A673 (cell line): ENCODE measurements at regions not wholly inside any gene's neighbourhood (a gene's known extent, or its start where the extent isn't known, plus 50 kb on each side); places are given as distances from the start of the nearest gene placed in this dataset.

ENCODE experiments used
- BruUV-seq: library from RNA; stranded (reverse); fragments of 400-500 nt; replicated peaks from 2 replicates; lab custom pipeline; 2021; lab: Mats Ljungman, UMichigan
- CTCF ChIA-PET: fragments of 300-600 bp; sonication (Branson Sonifier 250); formaldehyde crosslinking; loops from one replicate; lab custom pipeline; 2022; ENCODE audit warnings: antibody characterized with exemption; lab: Charles Lee
- POLR2A ChIA-PET: fragments of 300-600 bp; sonication (Branson Sonifier 250); formaldehyde crosslinking; loops from one replicate; lab custom pipeline; 2022; ENCODE audit warnings: antibody characterized with exemption; ENCODE audit not compliant: low non-redundant PET; lab: Charles Lee
- DNase-seq: peaks from one replicate; pipeline ENCODE4 v3.0.0-alpha.2; 2015; ENCODE audit warnings: low spot score
- H3K27ac ChIP-seq: fragments of 200-600 bp; sonication (generic); 2 replicates; pipeline ENCODE4 v1.5.1; 2016; ENCODE audit warnings: mixed run types, low read depth, mild to moderate bottlenecking, mixed read lengths, antibody characterized with exemption, low read length; ENCODE audit not compliant: poor library complexity, severe bottlenecking
- H3K27me3 ChIP-seq: fragments of 200-600 bp; sonication (generic); replicated peaks from 2 replicates; pipeline ENCODE4 v1.6.1; 2017; ENCODE audit warnings: mixed run types, low read depth, mild to moderate bottlenecking, mixed read lengths, antibody characterized with exemption, low read length; ENCODE audit not compliant: insufficient read depth, poor library complexity
- H3K36me3 ChIP-seq: fragments of 200-600 bp; sonication (generic); 2 replicates; pipeline ENCODE4 v1.6.1; 2016; ENCODE audit warnings: mixed run types, mild to moderate bottlenecking, mixed read lengths, antibody characterized with exemption, low read length; ENCODE audit not compliant: insufficient read depth, poor library complexity, severe bottlenecking
- H3K4me1 ChIP-seq: fragments of 200-600 bp; sonication (generic); 2 replicates; pipeline ENCODE4 v1.6.1; 2017; ENCODE audit warnings: mixed run types, mild to moderate bottlenecking, mixed read lengths, antibody characterized with exemption, low read length; ENCODE audit not compliant: insufficient read depth, poor library complexity, severe bottlenecking
- H3K4me3 ChIP-seq: fragments of 200-600 bp; sonication (generic); 2 replicates; pipeline ENCODE4 v1.5.1; 2016; ENCODE audit warnings: low read depth, mixed run types, mild to moderate bottlenecking, mixed read lengths, low read length; ENCODE audit not compliant: poor library complexity, severe bottlenecking
- H3K9me3 ChIP-seq: fragments of 200-600 bp; sonication (generic); 2 replicates; pipeline ENCODE4 v1.6.1; 2016; ENCODE audit warnings: mixed run types, low read depth, mild to moderate bottlenecking, mixed read lengths, antibody characterized with exemption, low read length; ENCODE audit not compliant: poor library complexity, severe bottlenecking
- EZH2 ChIP-seq: fragments of 200-600 bp; sonication (generic); IDR thresholded peaks from 2 replicates; pipeline ENCODE4 v1.6.1; 2017; ENCODE audit warnings: borderline replicate concordance, low read depth, mild to moderate bottlenecking, mixed read lengths, antibody characterized with exemption, low read length; ENCODE audit not compliant: poor library complexity, severe bottlenecking
- intact Hi-C: fragments of 100-400 bp; cut with micrococcal nuclease; formaldehyde crosslinking; loops from one replicate; pipeline ENCODE4 v1.10.0; 2022; ENCODE audit not compliant: unreplicated experiment
- TF ChIP-seq, protein P1 (sequence below): fragments of 300-800, 200-600 bp; sonication (generic); conservative IDR thresholded peaks from 2 replicates; pipeline ENCODE4 v1.5.1; 2017; ENCODE audit warnings: low read depth, mild to moderate bottlenecking, antibody characterized with exemption, low read length, moderate library complexity, mixed read lengths

DNA sequence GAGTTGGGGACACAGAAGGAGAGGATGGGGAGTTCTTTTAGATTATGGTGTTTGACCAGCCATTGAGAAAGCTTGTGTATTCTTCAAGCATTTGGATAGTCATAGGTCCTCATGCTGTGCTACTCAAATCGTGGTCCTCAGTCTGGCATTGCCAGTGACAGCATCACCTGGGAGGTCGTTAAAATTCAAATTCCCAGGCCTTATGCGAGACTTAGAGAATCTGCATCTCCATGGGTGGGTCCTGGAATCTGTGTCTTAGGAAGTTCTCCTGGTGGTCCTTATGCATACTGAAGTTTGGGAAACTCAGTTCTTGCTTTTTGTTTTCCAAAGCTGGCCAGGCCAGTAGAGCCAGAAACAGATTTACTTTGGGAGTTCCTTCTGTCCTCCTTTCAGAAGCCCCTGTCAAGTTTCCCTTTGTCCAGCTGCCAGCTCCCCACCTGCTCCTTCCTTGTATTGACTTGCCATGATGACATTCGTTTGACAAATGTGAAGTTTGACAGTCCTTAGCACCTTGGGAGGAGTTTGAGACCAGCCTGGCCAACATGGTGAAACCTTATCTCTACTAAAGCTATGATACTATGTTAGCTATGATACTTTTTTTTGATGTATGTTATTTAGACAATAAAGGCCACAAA is 95.6 kb downstream of the PALM2AKAP2 start:
- no peaks in the 10 kb centered on the region for H3K9me3 ChIP-seq
- no peak overlapping the region for H3K27ac ChIP-seq
- H3K27me3 ChIP-seq, result peaks cover 4% of the 10 kb centered on the region
- no peak for TF ChIP-seq EZH2
- TF ChIP-seq, protein P1, sequence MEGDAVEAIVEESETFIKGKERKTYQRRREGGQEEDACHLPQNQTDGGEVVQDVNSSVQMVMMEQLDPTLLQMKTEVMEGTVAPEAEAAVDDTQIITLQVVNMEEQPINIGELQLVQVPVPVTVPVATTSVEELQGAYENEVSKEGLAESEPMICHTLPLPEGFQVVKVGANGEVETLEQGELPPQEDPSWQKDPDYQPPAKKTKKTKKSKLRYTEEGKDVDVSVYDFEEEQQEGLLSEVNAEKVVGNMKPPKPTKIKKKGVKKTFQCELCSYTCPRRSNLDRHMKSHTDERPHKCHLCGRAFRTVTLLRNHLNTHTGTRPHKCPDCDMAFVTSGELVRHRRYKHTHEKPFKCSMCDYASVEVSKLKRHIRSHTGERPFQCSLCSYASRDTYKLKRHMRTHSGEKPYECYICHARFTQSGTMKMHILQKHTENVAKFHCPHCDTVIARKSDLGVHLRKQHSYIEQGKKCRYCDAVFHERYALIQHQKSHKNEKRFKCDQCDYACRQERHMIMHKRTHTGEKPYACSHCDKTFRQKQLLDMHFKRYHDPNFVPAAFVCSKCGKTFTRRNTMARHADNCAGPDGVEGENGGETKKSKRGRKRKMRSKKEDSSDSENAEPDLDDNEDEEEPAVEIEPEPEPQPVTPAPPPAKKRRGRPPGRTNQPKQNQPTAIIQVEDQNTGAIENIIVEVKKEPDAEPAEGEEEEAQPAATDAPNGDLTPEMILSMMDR, result no peak
- no peaks in the 10 kb centered on the region for H3K36me3 ChIP-seq
- ChIA-PET POLR2A (no interaction called here), CTCF (no interaction called here)
- H3K4me1 ChIP-seq, result no peaks in the 10 kb centered on the region
- no peak overlapping the region for H3K4me3 ChIP-seq
- DNase-seq, result no peak
- no TSS peak for BruUV-seq
- intact Hi-C loops, result no loop called here

DNA sequence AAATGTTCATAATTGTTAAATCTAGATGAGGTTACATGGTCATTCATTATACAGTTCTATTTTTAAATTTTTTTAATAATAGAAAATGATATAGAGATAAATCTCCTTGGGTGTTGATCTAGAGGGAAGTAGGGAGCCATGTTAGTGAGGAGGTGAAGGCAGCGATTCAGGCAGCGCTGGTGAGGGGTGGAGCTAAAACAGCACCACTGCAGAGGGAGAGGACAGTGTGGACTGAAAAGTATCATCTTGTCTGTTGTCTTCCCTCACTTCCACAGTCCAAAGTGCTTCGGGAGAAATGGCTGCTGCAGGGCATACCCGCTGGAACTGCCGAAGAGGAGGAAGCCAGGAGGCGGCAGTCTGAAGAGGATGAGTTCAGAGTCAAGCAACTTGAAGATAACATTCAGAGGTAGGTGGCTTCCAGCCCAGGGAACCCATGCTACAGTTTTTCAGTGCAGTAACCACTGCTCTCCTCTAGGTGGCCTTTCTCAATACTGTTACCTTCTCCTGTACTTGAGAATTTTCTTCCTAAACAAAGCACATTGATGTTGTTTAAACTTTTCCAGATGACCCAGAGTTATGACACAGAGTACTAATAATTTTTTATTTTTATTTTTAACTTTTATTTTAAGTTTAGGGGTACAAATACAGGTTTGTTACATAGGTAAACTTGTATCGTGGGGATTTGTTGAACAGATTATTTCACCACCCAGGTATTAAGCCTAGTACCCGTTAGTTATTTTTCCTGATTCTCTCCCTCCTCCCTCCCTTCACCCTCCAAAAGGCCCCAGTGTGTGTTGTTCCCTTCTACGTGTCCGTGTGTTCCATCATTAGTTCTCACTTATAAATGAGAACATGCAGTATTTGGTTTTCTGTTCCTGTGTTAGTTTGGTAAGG is 100.5 kb downstream of the PALM2AKAP2 start:
- no TSS peak for BruUV-seq
- DNase-seq, result peak; percentile 51
- Histone ChIP-seq H3K4me3 (no peak overlapping the region), H3K36me3 (no peaks in the 10 kb centered on the region), H3K27ac (no peak overlapping the region), H3K27me3 (no peaks in the 10 kb centered on the region), H3K4me1 (no peaks in the 10 kb centered on the region), H3K9me3 (no peaks in the 10 kb centered on the region)
- TF ChIP-seq, protein P1, result peak; percentile 71
- TF ChIP-seq EZH2, result no peak
- ChIA-PET CTCF (no interaction called here), POLR2A (no interaction called here)
- intact Hi-C loops, result loop anchor here (10.0 kb wide), 1 partner anchor 306 kb away; no protein-coding TSS in a partner anchor

DNA sequence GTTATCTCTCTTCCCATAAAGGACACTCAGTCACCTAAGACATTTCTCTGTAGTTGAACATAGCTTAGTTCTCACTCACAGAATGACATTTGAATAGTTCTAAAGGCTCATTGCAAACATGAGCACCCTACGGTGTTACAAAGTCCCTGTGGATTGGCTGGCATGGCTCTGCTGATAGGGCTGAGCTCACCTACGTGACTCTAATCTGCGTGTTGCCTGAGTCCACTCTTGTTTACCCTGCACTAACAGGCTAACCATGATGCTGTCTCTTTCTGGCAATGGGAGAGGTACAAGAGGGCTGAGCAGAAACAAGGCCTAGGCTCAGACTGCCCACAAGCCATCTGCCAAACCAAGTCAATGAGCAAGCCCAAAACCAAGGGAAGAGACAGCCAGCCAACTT is 103.6 kb downstream of the PALM2AKAP2 start:
- intact Hi-C loops, result loop anchor here (10.0 kb wide), 1 partner anchor 309 kb away; no protein-coding TSS in a partner anchor
- BruUV-seq, result no TSS peak
- Histone ChIP-seq H3K36me3 (no peaks in the 10 kb centered on the region), H3K27ac (no peak overlapping the region), H3K4me3 (no peak overlapping the region), H3K9me3 (no peaks in the 10 kb centered on the region), H3K4me1 (no peaks in the 10 kb centered on the region), H3K27me3 (no peaks in the 10 kb centered on the region)
- ChIA-PET POLR2A (no interaction called here), CTCF (no interaction called here)
- TF ChIP-seq, protein P1, result no peak
- TF ChIP-seq EZH2, result no peak
- DNase-seq, result no peak
